A172 (cell line): ENCODE measurements at regions not wholly inside any gene's neighbourhood (a gene's known extent, or its start where the extent isn't known, plus 50 kb on each side); places are given as distances from the start of the nearest gene placed in this dataset.
"Not testable (repeated sequence)": the region's sequence is repeated elsewhere in the genome, so short reads cannot be mapped to it uniquely, and the experiment has no call there.

Experiments used
- DNase-seq: peaks from one replicate; pipeline ENCODE4 v3.0.0-alpha.2; 2015; ENCODE audit warnings: low spot score

GRCh38 chr20:30811885-30812671 lies 445.4 kb upstream of the DEFB115 start:
- DNase-seq, result peak; percentile 45

- no peak for DNase-seq
Observed at GRCh38 chr20:30812739-30813411, 444.6 kb upstream of the DEFB115 start.

- not testable (repeated sequence) for DNase-seq
Observed at GRCh38 chr20:30813412-30814311, 443.8 kb upstream of the DEFB115 start.

GRCh38 chr20:30814312-30814639 lies 443.2 kb upstream of the DEFB115 start:
- DNase-seq, result not testable (repeated sequence)

- DNase-seq, result not testable (repeated sequence)
Observed at GRCh38 chr20:30815027-30815576, 442.4 kb upstream of the DEFB115 start.

GRCh38 chr20:30815577-30816181 lies 441.8 kb upstream of the DEFB115 start:
- DNase-seq, result no peak

- DNase-seq, result no peak
Observed at GRCh38 chr20:30816182-30816645, 441.2 kb upstream of the DEFB115 start.

- peak; percentile 14 for DNase-seq
Observed at GRCh38 chr20:30821615-30822014, 435.8 kb upstream of the DEFB115 start.

- not testable (repeated sequence) for DNase-seq
Observed at GRCh38 chr20:30824666-30825065, 432.8 kb upstream of the DEFB115 start.

- not testable (repeated sequence) for DNase-seq
Observed at GRCh38 chr20:30845923-30846322, 411.5 kb upstream of the DEFB115 start.

- not testable (repeated sequence) for DNase-seq
Observed at GRCh38 chr20:30868271-30868670, 389.2 kb upstream of the DEFB115 start.

GRCh38 chr20:30871127-30871526 lies 386.3 kb upstream of the DEFB115 start:
- DNase-seq, result not testable (repeated sequence)

- not testable (repeated sequence) for DNase-seq
Observed at GRCh38 chr20:30872252-30872651, 385.2 kb upstream of the DEFB115 start.

GRCh38 chr20:30875868-30876267 lies 381.6 kb upstream of the DEFB115 start:
- not testable (repeated sequence) for DNase-seq

- DNase-seq, result not testable (repeated sequence)
Observed at GRCh38 chr20:30891400-30891799, 366.1 kb upstream of the DEFB115 start.

GRCh38 chr20:30892541-30893345 lies 364.7 kb upstream of the DEFB115 start:
- DNase-seq, result no peak

- DNase-seq, result not testable (repeated sequence)
Observed at GRCh38 chr20:30893346-30894314, 363.8 kb upstream of the DEFB115 start.

GRCh38 chr20:30894707-30895353 lies 362.6 kb upstream of the DEFB115 start:
- not testable (repeated sequence) for DNase-seq

GRCh38 chr20:30895354-30895711 lies 362.1 kb upstream of the DEFB115 start:
- DNase-seq, result not testable (repeated sequence)
